OCI-LY1 (cell line): ENCODE measurements at regions not wholly inside any gene's neighbourhood (a gene's known extent, or its start where the extent isn't known, plus 50 kb on each side); places are given as distances from the start of the nearest gene placed in this dataset.

Experiments used
- H2AFZ ChIP-seq: fragments of 200-600 bp; sonication (generic), shearing (Covaris generic); 2 replicates; pipeline ENCODE4 v1.6.0; 2014; ENCODE audit warnings: antibody characterized with exemption, mild to moderate bottlenecking, low read length
- H3F3A ChIP-seq: fragments of 200-600 bp; sonication (generic), shearing (Covaris generic); 2 replicates; pipeline ENCODE4 v1.6.0; 2014; ENCODE audit warnings: mild to moderate bottlenecking, antibody characterized with exemption, low read length, moderate library complexity; ENCODE audit not compliant: insufficient read depth
- H3K27ac ChIP-seq: fragments of 200-600 bp; sonication (generic); 2 replicates; pipeline ENCODE4 v1.5.1; 2014; ENCODE audit warnings: low read length, mixed run types, mild to moderate bottlenecking, low read depth; ENCODE audit not compliant: poor library complexity, severe bottlenecking
- H3K27me3 ChIP-seq: fragments of 200-600 bp; sonication (generic); 2 replicates; pipeline ENCODE4 v1.6.0; 2014; ENCODE audit warnings: antibody characterized with exemption, mild to moderate bottlenecking, low read length, moderate library complexity; ENCODE audit not compliant: insufficient read depth
- H3K36me3 ChIP-seq: fragments of 200-600 bp; sonication (generic); 2 replicates; pipeline ENCODE4 v1.6.1; 2014; ENCODE audit warnings: mild to moderate bottlenecking, antibody characterized with exemption, low read length, moderate library complexity, mixed read lengths; ENCODE audit not compliant: insufficient read depth
- H3K4me1 ChIP-seq: fragments of 200-600 bp; sonication (generic); 2 replicates; pipeline ENCODE4 v1.5.1; 2014; ENCODE audit warnings: mild to moderate bottlenecking, low read length, moderate library complexity; ENCODE audit not compliant: insufficient read depth, severe bottlenecking
- H3K4me2 ChIP-seq: fragments of 200-600 bp; sonication (generic), shearing (Covaris generic); 2 replicates; pipeline ENCODE4 v1.6.1; 2014; ENCODE audit warnings: low read length
- H3K4me3 ChIP-seq: fragments of 200-600 bp; sonication (generic); 2 replicates; pipeline ENCODE4 v1.5.1; 2014; ENCODE audit warnings: low read length, low read depth, mild to moderate bottlenecking, mixed read lengths; ENCODE audit not compliant: poor library complexity, severe bottlenecking
- H3K79me2 ChIP-seq: fragments of 200-600 bp; shearing (Covaris generic); 2 replicates; pipeline ENCODE4 v1.6.1; 2016; ENCODE audit warnings: mixed run types, low read length, mixed read lengths; ENCODE audit not compliant: insufficient read depth
- H3K9ac ChIP-seq: fragments of 200-600 bp; sonication (generic), shearing (Covaris generic); 2 replicates; pipeline ENCODE4 v1.6.1; 2014; ENCODE audit warnings: mild to moderate bottlenecking, low read length, mixed read lengths
- H3K9me2 ChIP-seq: fragments of 200-600 bp; sonication (generic), shearing (Covaris generic); 2 replicates; pipeline ENCODE4 v1.6.1; 2014; ENCODE audit warnings: low read depth, mild to moderate bottlenecking, low read length, mixed read lengths
- H3K9me3 ChIP-seq: fragments of 200-600 bp; shearing (Covaris generic); 2 replicates; pipeline ENCODE4 v1.6.1; 2014; ENCODE audit warnings: low read length, mixed read lengths
- H4K20me1 ChIP-seq: fragments of 200-600 bp; sonication (generic), shearing (Covaris generic); 2 replicates; pipeline ENCODE4 v1.6.0; 2016; ENCODE audit warnings: mild to moderate bottlenecking, low read length; ENCODE audit not compliant: insufficient read depth
- CTCF ChIP-seq: fragments of 200-600 bp; sonication (generic), shearing (Covaris generic); IDR thresholded peaks from 2 replicates; pipeline ENCODE4 v1.5.1; 2017; ENCODE audit warnings: mild to moderate bottlenecking, antibody characterized with exemption, low read length, moderate library complexity, mixed read lengths
- EZH2 ChIP-seq: fragments of 200-600 bp; sonication (generic), shearing (Covaris generic); IDR thresholded peaks from 2 replicates; pipeline ENCODE4 v1.8.0; 2017; ENCODE audit warnings: borderline replicate concordance, mixed run types, mild to moderate bottlenecking, antibody characterized with exemption, low read length, moderate library complexity, mixed read lengths

GRCh38 chr2:155696571-155696970, 636.0 kb downstream of the NR4A2 start:
- Histone ChIP-seq H3K9me2 (no peaks in the 10 kb centered on the region), H3K9ac (no peak overlapping the region), H3K4me3 (no peak overlapping the region), H4K20me1 (no peaks in the 10 kb centered on the region), H3K4me2 (no peak overlapping the region), H2AFZ (no peak overlapping the region), H3K9me3 (no peaks in the 10 kb centered on the region), H3K27me3 (no peaks in the 10 kb centered on the region), H3K27ac (no peak overlapping the region), H3K79me2 (no peaks in the 10 kb centered on the region), H3K4me1 (no peaks in the 10 kb centered on the region), H3K36me3 (no peaks in the 10 kb centered on the region), H3F3A (no peaks in the 10 kb centered on the region)
- TF ChIP-seq CTCF (no peak), EZH2 (no peak)

GRCh38 chr2:155695505-155695904, 637.0 kb downstream of the NR4A2 start:
- no peaks in the 10 kb centered on the region for H3K9me2 ChIP-seq
- no peaks in the 10 kb centered on the region for H3K79me2 ChIP-seq
- H2AFZ ChIP-seq, result no peak overlapping the region
- H3K4me2 ChIP-seq, result no peak overlapping the region
- H3K27me3 ChIP-seq, result no peaks in the 10 kb centered on the region
- H3F3A ChIP-seq, result no peaks in the 10 kb centered on the region
- H3K9me3 ChIP-seq, result no peaks in the 10 kb centered on the region
- no peak overlapping the region for H3K27ac ChIP-seq
- no peaks in the 10 kb centered on the region for H4K20me1 ChIP-seq
- no peaks in the 10 kb centered on the region for H3K36me3 ChIP-seq
- TF ChIP-seq CTCF (no peak), EZH2 (no peak)
- H3K4me3 ChIP-seq, result no peak overlapping the region
- H3K9ac ChIP-seq, result no peak overlapping the region
- no peaks in the 10 kb centered on the region for H3K4me1 ChIP-seq

- H2AFZ ChIP-seq, result no peak overlapping the region
- no peak overlapping the region for H3K27ac ChIP-seq
- H3K36me3 ChIP-seq, result no peaks in the 10 kb centered on the region
- H3K9me2 ChIP-seq, result no peaks in the 10 kb centered on the region
- H3K9me3 ChIP-seq, result no peaks in the 10 kb centered on the region
- H3K4me1 ChIP-seq, result no peaks in the 10 kb centered on the region
- no peaks in the 10 kb centered on the region for H4K20me1 ChIP-seq
- H3K4me3 ChIP-seq, result no peak overlapping the region
- no peaks in the 10 kb centered on the region for H3K79me2 ChIP-seq
- H3F3A ChIP-seq, result no peaks in the 10 kb centered on the region
- no peak overlapping the region for H3K9ac ChIP-seq
- H3K27me3 ChIP-seq, result no peaks in the 10 kb centered on the region
- H3K4me2 ChIP-seq, result no peak overlapping the region
- TF ChIP-seq EZH2 (no peak), CTCF (no peak)
Observed at GRCh38 chr2:155692856-155693255, 639.7 kb downstream of the NR4A2 start.
